Right atrium auricular region (tissue), 2 donors: ENCODE measurements at regions not wholly inside any gene's neighbourhood (a gene's known extent, or its start where the extent isn't known, plus 50 kb on each side); places are given as distances from the start of the nearest gene placed in this dataset.

Experiments
- DNase-seq: peaks from one replicate; pipeline ENCODE4 v3.0.0-alpha.2; 2019; ENCODE audit warnings: low spot score
- H3K27ac ChIP-seq, 2 donors: fragments of 200-600 bp; sonication (generic); 1 replicate in 1 of 2; 2 replicates in 1 of 2; pipeline ENCODE4 v1.5.1; 2016 to 2019
- H3K27me3 ChIP-seq, 2 donors: fragments of 200-600 bp; sonication (generic); one replicate each; pipeline versions ENCODE4 v1.5.1 to v1.6.0; 2017 to 2019
- H3K36me3 ChIP-seq: fragments of 200-600 bp; sonication (generic); one replicate; pipeline ENCODE4 v1.5.1; 2016
- H3K4me1 ChIP-seq, 2 donors: fragments of 200-600 bp; sonication (generic); one replicate each; pipeline versions ENCODE4 v1.5.1 to v1.6.0; 2017 to 2019
- H3K4me3 ChIP-seq, 2 donors: fragments of 200-600 bp; sonication (generic); 1 replicate in 1 of 2; 2 replicates in 1 of 2; pipeline ENCODE4 v1.5.1; 2017 to 2019; ENCODE audit warnings: mild to moderate bottlenecking in 1 of 2, moderate library complexity in 1 of 2
- H3K9me3 ChIP-seq, 2 donors: fragments of 200-600 bp; sonication (generic); one replicate each; pipeline ENCODE4 v1.5.1; 2019
- TF ChIP-seq, protein P1 (sequence below), 2 donors: fragments of 200-600 bp; sonication (generic); IDR thresholded peaks; one replicate each; pipeline ENCODE4 v1.5.1; 2019; ENCODE audit warnings: antibody characterized with exemption in 2 of 2

DNA sequence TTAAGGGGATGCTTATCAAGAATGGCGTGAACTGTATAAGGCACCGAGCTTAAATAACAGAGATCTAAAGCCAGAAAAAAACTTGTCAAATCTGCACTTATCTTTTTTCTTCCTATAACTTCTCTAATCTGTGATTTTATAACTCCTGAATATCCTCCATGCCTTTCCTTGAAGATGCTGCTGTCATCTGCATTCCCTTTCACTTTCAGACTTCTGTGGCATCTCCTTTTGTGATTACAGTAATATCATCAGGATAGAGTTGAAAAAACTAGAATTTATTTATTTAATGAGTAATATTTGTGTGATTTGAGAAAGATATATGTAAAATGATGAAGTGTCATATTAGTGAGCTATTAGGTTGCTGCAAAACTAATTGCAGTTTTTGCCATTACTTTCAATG lies 357.8 kb upstream of the PTBP2 start:
- no peaks in the 10 kb centered on the region for H3K36me3 ChIP-seq
- DNase-seq = no peak
- no peak overlapping the region for H3K4me3 ChIP-seq
- no peak overlapping the region for H3K27ac ChIP-seq
- TF ChIP-seq, protein P1, sequence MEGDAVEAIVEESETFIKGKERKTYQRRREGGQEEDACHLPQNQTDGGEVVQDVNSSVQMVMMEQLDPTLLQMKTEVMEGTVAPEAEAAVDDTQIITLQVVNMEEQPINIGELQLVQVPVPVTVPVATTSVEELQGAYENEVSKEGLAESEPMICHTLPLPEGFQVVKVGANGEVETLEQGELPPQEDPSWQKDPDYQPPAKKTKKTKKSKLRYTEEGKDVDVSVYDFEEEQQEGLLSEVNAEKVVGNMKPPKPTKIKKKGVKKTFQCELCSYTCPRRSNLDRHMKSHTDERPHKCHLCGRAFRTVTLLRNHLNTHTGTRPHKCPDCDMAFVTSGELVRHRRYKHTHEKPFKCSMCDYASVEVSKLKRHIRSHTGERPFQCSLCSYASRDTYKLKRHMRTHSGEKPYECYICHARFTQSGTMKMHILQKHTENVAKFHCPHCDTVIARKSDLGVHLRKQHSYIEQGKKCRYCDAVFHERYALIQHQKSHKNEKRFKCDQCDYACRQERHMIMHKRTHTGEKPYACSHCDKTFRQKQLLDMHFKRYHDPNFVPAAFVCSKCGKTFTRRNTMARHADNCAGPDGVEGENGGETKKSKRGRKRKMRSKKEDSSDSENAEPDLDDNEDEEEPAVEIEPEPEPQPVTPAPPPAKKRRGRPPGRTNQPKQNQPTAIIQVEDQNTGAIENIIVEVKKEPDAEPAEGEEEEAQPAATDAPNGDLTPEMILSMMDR (IDR thresholded peaks at IDR 0.05) = no peak
- no peaks in the 10 kb centered on the region for H3K9me3 ChIP-seq
- H3K27me3 ChIP-seq = no peaks in the 10 kb centered on the region
- H3K4me1 ChIP-seq = no peaks in the 10 kb centered on the region

DNA sequence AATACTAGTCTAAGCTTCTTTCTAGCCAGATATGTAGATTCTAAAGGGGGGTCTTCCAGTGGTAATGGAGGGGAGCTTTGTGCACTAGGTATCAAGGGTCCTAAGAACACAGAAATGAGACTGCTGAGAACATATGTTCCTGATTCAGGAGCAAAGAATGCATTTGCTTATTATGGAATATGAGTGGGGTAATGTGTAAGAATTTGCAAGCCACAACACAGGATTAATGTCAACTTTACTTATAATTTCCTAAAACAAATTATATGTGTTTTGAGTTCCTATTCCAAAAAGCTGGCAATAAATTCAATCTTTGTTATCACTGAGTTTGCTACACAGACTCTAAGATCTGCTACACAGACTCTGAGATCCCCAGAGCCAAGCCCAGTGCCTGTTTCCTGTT lies 357.0 kb upstream of the PTBP2 start:
- H3K27ac ChIP-seq = no peak overlapping the region
- H3K27me3 ChIP-seq = no peaks in the 10 kb centered on the region
- no peaks in the 10 kb centered on the region for H3K36me3 ChIP-seq
- no peak overlapping the region for H3K4me3 ChIP-seq
- TF ChIP-seq, protein P1 (IDR thresholded peaks at IDR 0.05) = no peak
- DNase-seq = no peak
- H3K4me1 ChIP-seq = no peaks in the 10 kb centered on the region
- H3K9me3 ChIP-seq = no peaks in the 10 kb centered on the region

DNA sequence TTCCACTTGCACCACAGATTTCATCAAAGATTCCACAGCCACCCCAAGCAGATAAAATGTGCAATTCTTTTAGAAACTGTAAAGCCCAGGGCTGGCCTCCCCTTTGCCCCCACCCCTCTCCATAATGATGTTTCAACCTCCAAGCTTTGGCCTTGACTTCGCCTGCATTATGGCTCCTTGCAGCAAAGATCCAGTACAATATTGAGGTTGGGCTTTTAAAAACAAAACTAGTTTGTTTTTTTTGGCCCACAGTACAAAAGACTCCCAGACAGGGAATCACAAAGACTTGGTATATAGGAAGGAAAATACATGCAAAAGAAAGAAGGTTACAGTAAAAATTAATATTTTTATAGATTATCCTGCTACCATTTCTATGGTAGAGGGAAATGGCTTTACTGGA lies 356.5 kb upstream of the PTBP2 start:
- Histone ChIP-seq H3K27me3 (no peaks in the 10 kb centered on the region), H3K4me3 (no peak overlapping the region), H3K9me3 (no peaks in the 10 kb centered on the region), H3K27ac (no peak overlapping the region), H3K36me3 (no peaks in the 10 kb centered on the region), H3K4me1 (no peaks in the 10 kb centered on the region)
- no peak for DNase-seq
- TF ChIP-seq, protein P1 (IDR thresholded peaks at IDR 0.05) = no peak

DNA sequence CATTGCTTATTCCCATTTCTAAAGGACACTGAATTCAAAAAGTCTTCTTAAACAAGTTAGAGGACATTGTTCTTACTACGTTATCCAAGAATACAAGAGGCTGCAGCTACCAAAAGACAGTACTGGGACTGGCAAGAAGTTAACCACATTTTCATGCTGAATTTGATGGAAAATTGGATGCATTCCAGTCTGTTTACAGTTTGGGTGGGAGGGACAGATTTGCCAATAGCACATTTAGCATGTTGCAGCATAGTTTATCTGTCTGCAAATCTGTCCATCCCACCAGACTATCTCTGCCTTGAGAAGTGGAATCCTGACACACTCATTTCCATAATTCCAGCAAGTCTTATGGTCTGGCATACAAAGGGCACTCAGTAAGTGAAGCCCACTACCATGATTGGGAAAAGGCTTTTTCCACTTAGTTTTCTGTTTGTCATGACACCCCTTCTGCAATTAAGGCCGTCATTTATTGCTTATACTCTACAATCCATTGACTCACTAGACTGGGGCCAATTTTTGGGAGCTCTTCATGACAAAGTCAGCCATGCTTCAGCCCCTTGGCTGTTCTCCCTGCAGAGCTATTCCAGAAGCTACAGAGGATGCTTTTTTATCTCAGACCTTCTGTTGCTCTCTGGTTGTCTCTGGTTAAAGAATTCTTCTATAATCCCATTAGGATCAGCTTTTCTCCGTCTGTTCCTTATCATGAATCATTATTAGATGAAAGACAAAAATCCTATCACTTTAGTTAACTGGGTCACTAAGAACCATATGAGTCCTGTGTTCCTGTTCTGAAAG lies 355.8 kb upstream of the PTBP2 start:
- Histone ChIP-seq H3K4me3 (no peak overlapping the region), H3K9me3 (no peaks in the 10 kb centered on the region)
- TF ChIP-seq, protein P1 (IDR thresholded peaks at IDR 0.05) = no peak

DNA sequence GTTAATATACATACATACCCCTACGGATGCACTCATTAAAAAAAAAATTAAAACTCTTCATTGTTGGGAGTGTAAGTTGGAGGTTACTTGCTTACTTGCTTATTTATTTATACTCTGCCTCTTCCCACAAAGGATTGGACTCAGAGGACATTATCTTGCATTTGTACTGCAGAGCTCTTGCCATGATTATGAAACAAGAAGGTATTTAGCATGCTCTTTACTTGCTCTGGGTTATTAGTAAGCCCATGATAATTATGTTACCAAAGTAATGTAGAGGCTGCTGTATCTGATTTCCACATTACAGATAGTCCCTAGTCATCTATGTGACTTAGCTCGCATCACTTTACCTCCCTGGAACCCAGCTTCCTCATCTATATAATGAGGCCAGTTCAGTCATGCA lies 355.1 kb upstream of the PTBP2 start:
- Histone ChIP-seq H3K27me3 (no peaks in the 10 kb centered on the region), H3K36me3 (no peaks in the 10 kb centered on the region), H3K4me1 (no peaks in the 10 kb centered on the region), H3K9me3 (no peaks in the 10 kb centered on the region), H3K27ac (no peak overlapping the region), H3K4me3 (no peak overlapping the region)
- DNase-seq = no peak
- TF ChIP-seq, protein P1 (IDR thresholded peaks at IDR 0.05) = no peak

More for the DNA sequence above, 355.8 kb upstream of the PTBP2 start:
- H3K27me3 ChIP-seq = no peaks in the 10 kb centered on the region
- H3K27ac ChIP-seq = no peak overlapping the region
- H3K4me1 ChIP-seq = no peaks in the 10 kb centered on the region
- DNase-seq = no peak
- no peaks in the 10 kb centered on the region for H3K36me3 ChIP-seq

DNA sequence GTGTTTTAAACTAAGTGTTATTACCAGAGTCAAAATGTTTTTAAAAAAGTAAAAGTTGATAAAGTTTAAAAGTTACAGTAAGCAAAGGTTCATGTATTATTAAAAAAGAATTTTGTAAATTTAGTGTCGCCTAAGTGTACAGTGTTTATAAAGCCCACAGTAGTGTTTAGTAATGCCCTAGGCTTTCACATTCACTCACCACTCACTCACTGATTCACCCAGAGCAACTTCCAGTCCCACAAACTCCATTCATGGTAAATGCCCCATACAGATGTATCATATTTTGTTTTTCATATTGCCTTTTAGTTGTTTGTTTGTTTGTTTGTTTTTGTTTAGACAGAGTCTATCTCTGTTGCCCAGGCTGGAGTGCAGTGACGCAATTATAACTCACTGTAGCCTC lies 353.8 kb upstream of the PTBP2 start:
- no peaks in the 10 kb centered on the region for H3K9me3 ChIP-seq
- no peaks in the 10 kb centered on the region for H3K4me1 ChIP-seq
- H3K36me3 ChIP-seq = no peaks in the 10 kb centered on the region
- H3K27me3 ChIP-seq = no peaks in the 10 kb centered on the region
- no peak overlapping the region for H3K4me3 ChIP-seq
- TF ChIP-seq, protein P1 (IDR thresholded peaks at IDR 0.05) = no peak
- no peak for DNase-seq
- no peak overlapping the region for H3K27ac ChIP-seq
